Tibial nerve (tissue), 4 donors: ENCODE measurements at regions not wholly inside any gene's neighbourhood (a gene's known extent, or its start where the extent isn't known, plus 50 kb on each side); places are given as distances from the start of the nearest gene placed in this dataset.

Source experiments
- DNase-seq, 2 donors: peaks; one replicate each; pipeline ENCODE4 v3.0.0-alpha.2; 2019; ENCODE audit warnings: low spot score in 2 of 2
- H3K27ac ChIP-seq, 4 donors: fragments of 200-600 bp; sonication (generic) in 3 of 4; one replicate each; pipeline ENCODE4 v1.5.1; 2017 to 2019; ENCODE audit warnings: mild to moderate bottlenecking in 1 of 4
- H3K27me3 ChIP-seq, 2 donors: fragments of 200-600 bp; sonication (generic) in 1 of 2; one replicate each; pipeline versions ENCODE4 v1.5.1 to v1.6.0; 2017 to 2019
- H3K36me3 ChIP-seq, 3 donors: fragments of 200-600 bp; sonication (generic); one replicate each; pipeline ENCODE4 v1.5.1; 2018 to 2019
- H3K4me1 ChIP-seq, 4 donors: fragments of 200-600 bp; sonication (generic) in 3 of 4; one replicate each; pipeline ENCODE4 v1.5.1; 2017 to 2019
- H3K4me3 ChIP-seq, 4 donors: fragments of 200-600 bp; sonication (generic) in 3 of 4; one replicate each; pipeline ENCODE4 v1.5.1; 2017 to 2019; ENCODE audit warnings: mild to moderate bottlenecking in 1 of 4, moderate library complexity in 1 of 4
- H3K9me3 ChIP-seq, 4 donors: fragments of 200-600 bp; sonication (generic) in 3 of 4; one replicate each; pipeline ENCODE4 v1.5.1; 2017 to 2019
- EP300 ChIP-seq, 2 donors: sonication (generic); formaldehyde crosslinking; IDR thresholded peaks; one replicate each; pipeline ENCODE4 v1.6.1; 2017; ENCODE audit warnings: antibody characterized with exemption in 2 of 2, mild to moderate bottlenecking in 1 of 2
- POLR2A ChIP-seq, 2 donors: fragments of 450-650 bp; IDR thresholded peaks; one replicate each; pipeline ENCODE4 v1.6.1; 2017; ENCODE audit warnings: antibody characterized with exemption in 2 of 2, mild to moderate bottlenecking in 2 of 2, moderate library complexity in 2 of 2
- WGBS, 2 donors: methylation state at CpG; one replicate each; pipeline ENCODE4 v1.1.5; 2018; 5-methylcytosine and 5-hydroxymethylcytosine counted together
- TF ChIP-seq, protein P1 (sequence below), 5 experiments: fragments of 200-600 bp in 3 of 5; fragments of 450-650 bp in 2 of 5; sonication (generic) in 3 of 5; IDR thresholded peaks; one replicate each; pipeline ENCODE4 v1.5.1; 2016 to 2019; ENCODE audit warnings: antibody characterized with exemption in 5 of 5, mild to moderate bottlenecking in 3 of 5, moderate library complexity in 2 of 5

DNA sequence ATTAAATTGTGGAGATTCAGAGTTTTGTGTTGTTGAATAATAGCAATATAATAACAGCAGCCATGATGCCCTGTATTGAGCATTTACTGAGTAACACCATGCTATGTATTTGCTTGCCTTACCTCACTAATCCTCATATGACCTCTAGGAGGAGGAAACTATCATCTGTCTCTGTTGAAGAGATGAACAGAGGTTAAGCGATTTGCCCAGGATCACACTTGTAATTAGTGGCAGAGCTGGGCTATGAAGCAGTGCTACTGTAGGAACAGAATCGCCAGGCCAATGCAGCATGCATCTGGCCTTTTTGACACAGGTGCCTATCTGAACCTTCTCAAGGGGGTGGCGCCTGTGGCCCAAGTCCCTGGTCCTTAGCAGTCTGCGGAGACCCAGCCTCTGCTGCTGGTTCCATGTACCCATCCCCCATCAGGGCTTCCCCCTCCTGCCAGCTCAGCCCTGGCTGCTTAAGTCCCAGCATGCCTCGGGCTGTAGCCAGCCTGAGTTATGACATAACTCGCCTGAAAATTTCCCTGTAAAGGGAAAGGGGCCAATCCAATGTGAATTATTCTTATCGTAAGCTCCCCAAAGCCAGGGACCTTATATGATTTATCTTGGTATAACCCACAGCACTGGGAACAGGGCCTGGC, 50.4 kb upstream of the HS3ST2 start:
- no peak overlapping the region for H3K27ac ChIP-seq
- TF ChIP-seq, protein P1, sequence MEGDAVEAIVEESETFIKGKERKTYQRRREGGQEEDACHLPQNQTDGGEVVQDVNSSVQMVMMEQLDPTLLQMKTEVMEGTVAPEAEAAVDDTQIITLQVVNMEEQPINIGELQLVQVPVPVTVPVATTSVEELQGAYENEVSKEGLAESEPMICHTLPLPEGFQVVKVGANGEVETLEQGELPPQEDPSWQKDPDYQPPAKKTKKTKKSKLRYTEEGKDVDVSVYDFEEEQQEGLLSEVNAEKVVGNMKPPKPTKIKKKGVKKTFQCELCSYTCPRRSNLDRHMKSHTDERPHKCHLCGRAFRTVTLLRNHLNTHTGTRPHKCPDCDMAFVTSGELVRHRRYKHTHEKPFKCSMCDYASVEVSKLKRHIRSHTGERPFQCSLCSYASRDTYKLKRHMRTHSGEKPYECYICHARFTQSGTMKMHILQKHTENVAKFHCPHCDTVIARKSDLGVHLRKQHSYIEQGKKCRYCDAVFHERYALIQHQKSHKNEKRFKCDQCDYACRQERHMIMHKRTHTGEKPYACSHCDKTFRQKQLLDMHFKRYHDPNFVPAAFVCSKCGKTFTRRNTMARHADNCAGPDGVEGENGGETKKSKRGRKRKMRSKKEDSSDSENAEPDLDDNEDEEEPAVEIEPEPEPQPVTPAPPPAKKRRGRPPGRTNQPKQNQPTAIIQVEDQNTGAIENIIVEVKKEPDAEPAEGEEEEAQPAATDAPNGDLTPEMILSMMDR (IDR thresholded peaks at IDR 0.05), result no peak
- TF ChIP-seq POLR2A (IDR thresholded peaks at IDR 0.05), result no peak
- TF ChIP-seq EP300 (IDR thresholded peaks at IDR 0.05), result no peak
- H3K4me3 ChIP-seq, result no peak overlapping the region
- no peak for DNase-seq
- WGBS, 2 donors, result 39 to 48% methylated on average over 7 of the region's 7 CpGs
- no peaks in the 10 kb centered on the region for H3K36me3 ChIP-seq
- H3K4me1 ChIP-seq, result no peaks in the 10 kb centered on the region
- no peaks in the 10 kb centered on the region for H3K9me3 ChIP-seq
- no peaks in the 10 kb centered on the region for H3K27me3 ChIP-seq
